GM12892 (cell line): ENCODE measurements at regions not wholly inside any gene's neighbourhood (a gene's known extent, or its start where the extent isn't known, plus 50 kb on each side); places are given as distances from the start of the nearest gene placed in this dataset.

Experiments
- POLR2A ChIP-seq: IDR thresholded peaks from 2 replicates; pipeline ENCODE4 v1.6.1; 2011; ENCODE audit warnings: low read depth, low read length, control low read depth
- POLR2AphosphoS5 ChIP-seq: IDR thresholded peaks from 2 replicates; pipeline ENCODE4 v1.6.1; 2011; ENCODE audit warnings: low read depth, low read length, control low read depth

DNA sequence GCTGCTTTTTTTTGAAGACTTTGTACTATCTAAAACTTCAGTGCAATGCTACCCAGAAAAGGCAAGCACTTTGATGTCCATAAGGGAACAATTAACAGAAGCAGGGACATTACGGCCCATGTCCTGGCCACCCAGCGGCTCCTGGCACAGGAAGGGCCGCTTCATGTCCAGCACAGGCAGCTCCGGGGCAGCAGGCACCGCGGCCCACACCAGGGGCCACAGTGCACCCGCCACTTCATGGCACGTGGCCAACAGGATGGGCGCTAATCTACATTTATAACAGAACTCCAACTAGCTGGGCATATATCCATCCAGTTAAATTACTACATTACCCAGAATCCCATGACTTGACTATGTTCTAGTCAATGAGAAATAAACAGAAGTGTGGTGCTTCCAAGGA is 198.2 kb upstream of the ID4 start:
- TF ChIP-seq POLR2AphosphoS5 (no peak), POLR2A (no peak)
